Neural progenitor cell (in vitro differentiated cells): ENCODE measurements at regions not wholly inside any gene's neighbourhood (a gene's known extent, or its start where the extent isn't known, plus 50 kb on each side); places are given as distances from the start of the nearest gene placed in this dataset.

Experiments used
- DNase-seq: peaks from one replicate; pipeline ENCODE4 v3.0.0-alpha.2; 2016; ENCODE audit warnings: low spot score
- H2AFZ ChIP-seq: fragments of 200-600 bp; sonication (generic); replicated peaks from 2 replicates; pipeline ENCODE4 v1.6.1; 2016; ENCODE audit warnings: antibody characterized with exemption
- H3F3A ChIP-seq: fragments of 200-600 bp; sonication (generic); 2 replicates; pipeline ENCODE4 v1.6.1; 2016; ENCODE audit warnings: antibody characterized with exemption, low read depth
- H3K27ac ChIP-seq: fragments of 200-600 bp; sonication (generic); 2 replicates; pipeline ENCODE4 v1.5.1; 2016; ENCODE audit warnings: mild to moderate bottlenecking
- H3K27me3 ChIP-seq: fragments of 200-600 bp; sonication (generic); 2 replicates; pipeline ENCODE4 v1.6.1; 2016; ENCODE audit warnings: mild to moderate bottlenecking, moderate library complexity
- H3K36me3 ChIP-seq: fragments of 200-600 bp; sonication (generic); 2 replicates; pipeline ENCODE4 v1.5.1; 2016
- H3K4me1 ChIP-seq: fragments of 200-600 bp; sonication (generic); 2 replicates; pipeline ENCODE4 v1.6.1; 2016; ENCODE audit warnings: mixed run types
- H3K4me2 ChIP-seq: fragments of 200-600 bp; sonication (generic); 2 replicates; pipeline ENCODE4 v1.6.1; 2016
- H3K4me3 ChIP-seq: fragments of 200-600 bp; sonication (generic); 2 replicates; pipeline ENCODE4 v1.5.1; 2016
- H3K79me2 ChIP-seq: fragments of 200-600 bp; sonication (generic); 2 replicates; pipeline ENCODE4 v1.6.1; 2016; ENCODE audit warnings: low read depth
- H3K9ac ChIP-seq: fragments of 200-600 bp; sonication (generic); 2 replicates; pipeline ENCODE4 v1.6.1; 2016
- H3K9me3 ChIP-seq: fragments of 200-600 bp; sonication (generic); 2 replicates; pipeline ENCODE4 v1.5.1; 2016; ENCODE audit warnings: low read depth
- H4K20me1 ChIP-seq: fragments of 200-600 bp; sonication (generic); 2 replicates; pipeline ENCODE4 v1.6.1; 2016; ENCODE audit warnings: low read depth
- H3K27ac Mint-ChIP-seq: 3 replicates; pipeline ENCODE4 v1.8.0; 2021; ENCODE audit warnings: mixed read lengths
- H3K27me3 Mint-ChIP-seq: 2 replicates; pipeline ENCODE4 v1.8.0; 2022; ENCODE audit warnings: low read depth, mild to moderate bottlenecking, inconsistent platforms, moderate library complexity, mixed read lengths; ENCODE audit not compliant: insufficient read depth
- H3K36me3 Mint-ChIP-seq: 3 replicates; pipeline ENCODE4 v1.8.0; 2021; ENCODE audit warnings: mixed read lengths
- H3K4me1 Mint-ChIP-seq: 3 replicates; pipeline ENCODE4 v1.8.0; 2021; ENCODE audit warnings: mixed read lengths
- H3K4me3 Mint-ChIP-seq: 3 replicates; pipeline ENCODE4 v1.8.0; 2021; ENCODE audit warnings: mild to moderate bottlenecking, moderate library complexity, mixed read lengths
- H3K9me3 Mint-ChIP-seq: 3 replicates; pipeline ENCODE4 v1.8.0; 2020; ENCODE audit warnings: mixed read lengths
- CTCF ChIP-seq: fragments of 200-600 bp; sonication (generic); IDR thresholded peaks from 2 replicates; pipeline ENCODE4 v1.5.1; 2017; ENCODE audit warnings: antibody characterized with exemption, mild to moderate bottlenecking
- EZH2 ChIP-seq: fragments of 200-600 bp; sonication (generic); IDR thresholded peaks from 2 replicates; pipeline ENCODE4 v1.6.1; 2017; ENCODE audit warnings: antibody characterized with exemption, mild to moderate bottlenecking, moderate library complexity
- EZH2phosphoT487 ChIP-seq: fragments of 200-600 bp; sonication (generic); IDR thresholded peaks from 2 replicates; pipeline ENCODE4 v1.6.1; 2017; ENCODE audit warnings: antibody characterized with exemption

GRCh38 chrX:75582511-75582910 is 59.7 kb upstream of the ZDHHC15 start:
- Histone ChIP-seq H4K20me1 (no peaks in the 10 kb centered on the region), H3K4me3 (no peak overlapping the region), H3K36me3 (no peaks in the 10 kb centered on the region), H3K9me3 (no peaks in the 10 kb centered on the region), H3K27ac (no peak overlapping the region), H3K27me3 (no peaks in the 10 kb centered on the region), H3K9ac (no peak overlapping the region), H3K4me1 (no peaks in the 10 kb centered on the region), H2AFZ (no peak overlapping the region), H3K79me2 (no peaks in the 10 kb centered on the region), H3F3A (no peaks in the 10 kb centered on the region), H3K4me2 (no peak overlapping the region)
- Mint-ChIP-seq H3K27me3 (no peaks in the 10 kb centered on the region), H3K9me3 (peaks cover 7% of the 10 kb centered on the region), H3K4me1 (no peaks in the 10 kb centered on the region), H3K27ac (no peak overlapping the region), H3K36me3 (no peaks in the 10 kb centered on the region), H3K4me3 (no peak overlapping the region)
- TF ChIP-seq CTCF: no peak
- no peak for TF ChIP-seq EZH2phosphoT487
- TF ChIP-seq EZH2: no peak
- DNase-seq: no peak
